Renal cortical epithelial cell (primary cell): ENCODE measurements at regions not wholly inside any gene's neighbourhood (a gene's known extent, or its start where the extent isn't known, plus 50 kb on each side); places are given as distances from the start of the nearest gene placed in this dataset.

ENCODE experiments used
- DNase-seq: peaks from one replicate; pipeline ENCODE4 v3.0.0-alpha.2; 2011; ENCODE audit warnings: low read depth

GRCh38 chr11:81424822-81425221 is 1308.8 kb downstream of the FAM181B start:
- DNase-seq: no peak

GRCh38 chr11:81422402-81422801 is 1311.3 kb downstream of the FAM181B start:
- no peak for DNase-seq

DNA sequence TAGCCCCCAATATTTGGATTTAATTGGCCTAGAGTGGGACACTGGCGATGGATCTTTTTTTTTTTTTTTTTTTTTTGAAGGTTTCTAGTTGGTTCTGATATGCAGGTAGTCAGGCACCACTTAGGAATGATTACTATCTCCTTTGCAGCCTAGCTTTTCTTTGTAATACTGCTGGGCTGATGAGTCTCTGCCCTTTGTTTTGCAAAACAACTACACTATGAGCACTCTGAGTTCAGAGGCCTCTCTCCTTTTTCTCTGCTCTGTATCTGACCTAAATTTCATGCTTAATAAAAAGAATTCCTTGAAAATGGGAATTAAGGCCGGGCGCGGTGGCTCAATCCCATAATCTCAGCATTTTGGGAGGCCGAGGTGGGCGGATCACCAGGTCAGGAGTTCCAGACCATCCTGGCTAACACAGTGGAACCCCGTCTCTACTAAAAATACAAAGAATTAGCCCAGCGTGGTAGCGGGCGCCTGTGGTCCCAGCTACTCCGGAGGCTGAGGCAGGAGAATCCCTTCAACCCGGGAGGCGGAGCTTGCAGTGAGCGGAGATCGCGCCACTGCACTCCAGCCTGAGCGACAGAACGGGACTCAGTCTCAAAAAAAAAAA is 1312.3 kb downstream of the FAM181B start:
- DNase-seq: no peak

- no peak for DNase-seq
Observed at GRCh38 chr11:81420668-81421250, 1312.9 kb downstream of the FAM181B start.

DNA sequence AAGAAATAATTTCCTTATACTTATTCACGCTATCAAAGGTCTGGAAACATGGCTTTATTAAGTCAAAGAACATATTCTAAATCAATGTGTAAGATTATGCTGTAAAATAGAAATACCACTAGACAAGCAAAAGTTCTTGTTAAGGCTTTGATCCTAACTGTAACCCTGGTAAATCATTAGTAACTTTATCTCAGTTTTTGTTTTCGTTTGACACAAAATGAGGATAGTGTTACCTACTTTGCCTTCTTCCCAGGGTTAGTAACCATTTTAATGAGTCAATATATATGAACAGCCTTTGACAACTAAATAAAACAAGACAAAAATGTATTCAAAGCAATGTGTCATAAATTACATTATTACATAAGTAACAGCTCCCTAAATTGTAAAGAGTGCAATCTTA is 1336.3 kb downstream of the FAM181B start:
- no peak for DNase-seq

DNA sequence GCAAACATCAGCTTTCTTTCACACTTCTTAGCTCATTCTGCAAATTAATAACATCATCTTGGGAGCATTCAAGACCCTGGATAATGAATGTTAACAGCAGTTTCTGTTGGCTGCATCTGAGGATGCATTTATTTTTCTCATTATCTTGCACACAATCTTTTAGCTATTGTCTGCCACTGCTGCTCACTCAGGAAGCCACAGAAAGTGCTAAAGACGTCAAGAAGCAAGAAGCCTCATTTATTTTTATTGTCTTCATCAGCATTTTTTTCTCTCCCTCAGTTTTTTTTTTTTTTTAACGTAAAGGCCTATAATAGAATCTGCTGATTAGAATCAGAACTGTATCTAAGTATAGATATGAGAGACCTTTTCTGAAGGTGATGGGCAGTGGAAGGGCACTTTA is 1339.4 kb downstream of the FAM181B start:
- no peak for DNase-seq

DNA sequence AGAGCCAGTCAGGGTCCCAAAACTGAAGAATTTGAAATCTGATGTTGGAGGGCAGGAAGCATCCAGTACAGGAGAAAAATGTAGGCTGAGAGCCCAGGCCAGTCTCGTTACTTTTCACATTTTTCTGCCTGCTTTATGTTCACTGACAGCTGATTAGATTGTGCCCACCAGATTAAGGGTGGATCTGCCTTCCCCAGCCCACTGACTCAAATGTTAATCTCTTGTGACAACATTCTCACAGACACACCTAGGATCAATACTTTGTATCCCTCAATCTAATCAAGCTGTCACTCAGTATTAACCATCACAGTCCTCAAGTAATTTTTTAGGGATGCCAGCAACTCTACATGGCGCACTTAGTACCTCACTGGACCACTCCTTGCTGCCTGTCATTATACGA is 1345.3 kb downstream of the FAM181B start:
- no peak for DNase-seq

DNA sequence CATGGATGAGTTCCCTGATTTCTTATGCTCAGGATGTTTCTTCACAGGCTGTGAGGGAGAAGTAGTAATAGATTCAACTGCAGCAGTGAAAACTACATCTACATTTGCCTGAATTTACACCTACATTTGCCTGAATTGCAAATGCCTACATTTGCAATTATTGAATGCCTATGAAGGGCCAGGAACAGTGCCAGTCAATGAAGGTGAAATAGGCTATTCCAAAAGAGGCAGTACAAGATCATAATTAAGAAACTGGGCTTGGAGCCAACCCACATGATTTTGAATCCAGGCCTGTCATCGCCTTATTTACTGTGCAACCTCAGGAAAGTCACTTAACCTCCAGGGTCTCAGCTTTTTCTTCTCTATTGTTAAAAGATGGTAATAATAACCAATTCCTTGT is 1353.3 kb downstream of the FAM181B start:
- DNase-seq: no peak

- DNase-seq: no peak
Observed at GRCh38 chr11:81377418-81377817, 1356.2 kb downstream of the FAM181B start.

DNA sequence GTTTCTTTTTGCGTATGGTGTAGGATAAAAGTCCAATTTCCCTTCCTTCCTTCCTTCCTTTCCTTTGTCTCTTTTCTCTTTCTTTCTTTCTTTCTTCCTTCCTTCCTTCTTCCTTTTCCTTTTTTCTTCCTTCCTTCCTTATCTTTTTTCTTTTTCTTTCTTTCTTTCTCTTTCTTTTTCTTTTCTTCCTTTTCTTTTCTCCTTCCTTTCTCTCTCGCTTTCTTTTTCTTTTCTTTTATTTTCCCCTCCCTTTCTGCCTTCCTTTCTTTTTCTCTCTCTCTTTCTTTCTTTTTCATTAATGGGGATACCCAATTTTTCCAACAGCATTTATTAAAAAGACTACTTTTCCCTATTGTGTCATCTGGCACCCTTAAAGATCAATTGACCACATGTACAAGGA is 1359.7 kb downstream of the FAM181B start:
- no peak for DNase-seq

DNA sequence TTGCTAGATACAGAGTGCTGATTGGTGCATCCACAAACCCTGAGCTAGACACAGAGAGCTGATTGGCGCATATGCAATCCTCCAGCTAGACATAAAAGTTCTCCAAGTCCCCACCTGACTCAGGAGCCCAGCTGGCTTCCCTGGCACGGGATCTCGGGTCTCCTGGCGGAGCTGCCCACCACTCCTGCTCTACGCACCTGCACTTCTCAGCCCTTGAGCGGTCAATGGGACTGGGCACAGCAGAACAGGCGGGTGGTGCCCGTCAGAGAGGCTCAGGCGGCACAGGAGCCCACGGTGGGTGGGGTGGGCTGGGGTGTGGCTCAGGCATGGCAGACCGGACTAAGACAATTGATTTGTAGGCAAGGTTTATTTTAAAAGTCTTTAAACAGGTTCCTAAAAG is 1365.5 kb downstream of the FAM181B start:
- no peak for DNase-seq

GRCh38 chr11:81365496-81365895 is 1368.2 kb downstream of the FAM181B start:
- DNase-seq: no peak

DNA sequence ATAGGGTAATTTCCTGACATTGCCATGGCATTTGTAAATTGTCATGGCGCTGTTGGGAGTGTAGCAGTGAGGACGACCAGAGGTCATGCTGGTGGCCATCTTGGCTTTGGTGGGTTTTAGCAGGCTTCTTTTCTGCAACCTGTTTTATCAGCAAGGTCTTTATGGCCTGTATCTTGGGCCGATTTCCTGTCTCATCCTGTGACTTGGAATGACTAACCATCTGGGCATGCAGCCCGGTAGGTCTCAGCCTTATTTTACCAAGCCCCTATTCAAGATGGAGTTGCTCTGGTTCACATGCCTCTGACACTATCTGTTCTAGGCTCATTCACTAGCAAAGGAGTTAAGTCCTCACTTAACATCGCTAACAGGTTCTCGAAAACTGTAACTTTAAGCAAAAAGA is 1374.2 kb downstream of the FAM181B start:
- no peak for DNase-seq

DNA sequence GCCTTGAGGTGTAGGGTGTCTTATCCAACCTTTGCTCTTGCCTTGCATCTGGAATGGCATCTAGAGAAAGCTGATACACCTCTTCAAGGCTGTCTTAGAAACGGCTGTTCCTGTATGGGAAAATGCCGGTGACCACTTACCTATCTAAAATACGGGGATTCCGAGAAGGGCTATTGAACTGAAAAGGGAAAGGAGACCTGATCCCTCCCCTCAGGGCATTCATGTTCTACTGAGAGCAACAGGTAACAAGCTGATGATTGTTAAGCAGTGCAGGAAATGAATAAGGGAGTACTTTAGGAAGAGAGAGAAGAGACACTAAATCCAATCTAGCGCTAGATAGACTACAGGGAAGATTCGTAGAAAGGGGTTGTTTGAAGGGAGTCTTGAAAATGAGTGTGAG is 1388.1 kb downstream of the FAM181B start:
- DNase-seq: no peak

DNA sequence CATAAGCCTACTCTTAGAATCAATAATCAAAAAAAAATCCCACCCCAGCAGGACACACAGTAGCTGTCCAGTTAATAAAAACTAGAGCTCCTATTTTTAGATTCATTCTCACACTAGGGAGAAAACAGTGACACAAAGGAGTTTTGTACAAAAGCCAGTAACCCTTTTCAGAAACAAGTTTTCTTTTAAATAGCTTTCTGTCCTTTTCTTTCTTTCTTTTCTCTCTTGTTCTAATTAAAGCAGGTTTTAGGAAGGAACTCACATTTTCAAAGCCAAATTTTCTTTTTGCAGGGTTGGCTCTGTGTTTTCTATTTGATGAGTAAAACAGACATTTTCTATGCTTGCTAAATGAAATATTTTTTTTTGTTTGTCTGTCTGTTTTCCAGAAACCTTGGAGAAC is 1390.7 kb downstream of the FAM181B start:
- DNase-seq: no peak

GRCh38 chr11:81340225-81340624 is 1393.4 kb downstream of the FAM181B start:
- no peak for DNase-seq

- DNase-seq: no peak
Observed at GRCh38 chr11:81339521-81339920, 1394.1 kb downstream of the FAM181B start.

DNA sequence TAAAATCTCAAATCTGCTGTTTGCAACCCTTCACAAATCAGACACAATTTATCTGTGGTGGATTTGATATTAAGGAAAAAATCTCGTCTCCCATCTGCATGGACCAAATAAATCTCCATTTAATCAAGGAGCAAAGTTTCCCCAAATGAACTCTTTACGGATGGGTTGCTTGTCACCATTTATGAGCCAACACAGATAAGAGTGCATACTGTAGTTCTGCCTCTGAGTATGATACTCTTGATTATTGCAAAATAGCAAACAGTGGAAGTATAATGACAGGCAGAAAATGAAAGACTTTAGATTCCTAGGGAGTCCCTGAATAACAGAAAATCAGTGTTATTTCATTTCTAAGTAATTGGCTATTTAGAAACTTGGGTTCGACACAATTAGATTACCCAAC is 1395.9 kb downstream of the FAM181B start:
- no peak for DNase-seq

- DNase-seq: peak; percentile 40
Observed at GRCh38 chr11:81332276-81332675, 1401.4 kb downstream of the FAM181B start.

DNA sequence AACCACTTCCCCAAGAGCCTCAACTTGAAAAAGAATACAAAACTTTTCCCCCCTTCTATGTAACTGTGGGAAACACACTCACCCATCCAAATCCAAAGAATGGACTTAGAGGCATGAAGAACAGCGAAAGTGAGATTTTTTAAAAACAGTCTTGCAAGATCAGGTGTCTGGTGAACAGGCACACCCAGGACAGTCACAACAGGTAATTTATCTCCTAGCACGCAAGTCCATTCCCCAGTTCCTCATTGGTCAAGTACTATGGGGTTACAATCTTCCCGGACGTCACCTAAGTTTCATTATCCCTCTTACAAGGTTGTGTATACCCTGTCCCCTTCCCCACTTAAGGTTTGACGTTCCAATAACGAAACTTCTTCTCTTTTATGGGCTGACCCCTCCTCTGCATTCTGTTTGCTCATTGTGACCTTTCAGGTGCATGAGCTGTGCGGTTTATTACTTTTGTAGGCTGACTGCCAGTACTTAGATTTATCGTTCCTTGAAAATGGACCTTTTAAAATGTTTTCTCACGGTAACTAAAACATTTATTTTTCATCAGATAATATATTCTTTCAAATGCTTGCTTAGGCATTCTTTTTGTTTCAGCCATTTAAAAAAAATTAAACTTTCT is 1401.9 kb downstream of the FAM181B start:
- DNase-seq: peak; percentile 40

DNA sequence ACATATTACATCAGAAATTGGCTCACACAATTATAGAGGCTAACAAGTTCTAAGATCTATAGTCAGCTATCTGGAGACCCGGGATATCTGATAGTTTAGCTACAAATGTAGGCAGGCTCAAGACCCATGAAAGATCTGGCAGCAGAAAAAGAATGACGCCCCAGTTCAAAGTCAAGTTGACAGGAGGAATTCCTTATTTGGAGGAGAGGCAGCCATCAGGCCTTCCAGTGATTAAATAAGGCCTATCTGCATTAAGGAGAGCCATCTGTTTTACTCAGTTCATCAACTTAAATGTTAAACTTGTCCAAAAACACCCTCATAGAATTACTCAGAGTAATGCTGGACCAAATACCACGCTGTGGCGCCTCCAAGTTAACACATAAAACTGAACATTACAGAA is 1402.6 kb downstream of the FAM181B start:
- DNase-seq: no peak

GRCh38 chr11:81303038-81303664 is 1430.5 kb downstream of the FAM181B start:
- no peak for DNase-seq

- no peak for DNase-seq
Observed at GRCh38 chr11:81301166-81301830, 1432.4 kb downstream of the FAM181B start.
